ENCODE measurements at regions not wholly inside any gene's neighbourhood (a gene's known extent, or its start where the extent isn't known, plus 50 kb on each side); places are given as distances from the start of the nearest gene placed in this dataset.

DNA sequence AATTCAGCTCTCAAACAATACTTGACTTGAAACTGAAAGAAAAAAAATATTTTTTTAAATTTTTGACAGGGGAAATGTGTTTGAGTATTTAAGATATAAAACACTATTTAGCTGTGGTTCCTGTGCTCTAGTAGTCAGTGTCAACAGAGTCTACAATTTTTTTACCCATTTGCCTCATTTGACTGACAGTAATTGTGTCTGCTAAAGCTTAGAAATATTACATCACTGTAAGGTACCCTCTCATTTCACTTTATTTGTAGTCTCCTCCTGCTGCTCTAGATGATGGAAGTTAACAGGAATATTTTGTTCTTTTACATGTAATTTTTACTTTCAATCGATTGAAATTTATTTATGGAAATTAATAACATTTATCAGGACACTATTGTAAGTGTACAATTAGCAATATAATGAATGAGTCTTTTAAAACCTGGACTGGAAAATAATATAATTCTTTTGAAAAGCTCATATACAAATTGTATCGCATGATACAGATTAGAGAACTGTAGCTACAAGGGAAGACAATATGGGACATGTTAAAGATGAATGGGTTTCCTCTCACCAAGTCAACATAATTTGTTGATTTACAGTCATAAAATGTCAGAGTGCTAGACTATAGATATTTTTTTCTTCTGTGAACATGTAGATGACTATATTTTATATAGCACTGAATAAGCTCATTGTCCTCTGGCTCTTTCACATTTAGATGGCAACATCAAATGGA is 1186.5 kb upstream of the ADGRL3 start:
- TF ChIP-seq CTCF (IDR thresholded peaks at IDR 0.05) (no peak), POLR2A (IDR thresholded peaks at IDR 0.05) (no peak)
